Natural killer cell (primary cell): ENCODE measurements at regions not wholly inside any gene's neighbourhood (a gene's known extent, or its start where the extent isn't known, plus 50 kb on each side); places are given as distances from the start of the nearest gene placed in this dataset.

Source experiments
- ATAC-seq, 3 donors: fragments of 150-1000 bp in 2 of 3; fragments of 200-7000 bp in 1 of 3; cut with Tn5 transposase; 1 replicate in 1 of 3; 2 replicates in 2 of 3; pipeline ENCODE4 v1.10.0; 2021; ENCODE audit warnings: mild to moderate bottlenecking in 2 of 3, moderate library complexity in 2 of 3
- DNase-seq, 2 donors: peaks; one replicate each; pipeline versions ENCODE4 v3.0.0 to v3.0.0-alpha.2; 2013 to 2021; ENCODE audit warnings: mixed read lengths in 1 of 2
- H3K27ac ChIP-seq: one replicate; pipeline ENCODE4 v1.5.1; 2013; ENCODE audit warnings: mild to moderate bottlenecking, low read length
- H3K27me3 ChIP-seq: one replicate; pipeline ENCODE4 v1.6.1; 2013; ENCODE audit warnings: low read length; ENCODE audit not compliant: control insufficient read depth, insufficient read depth
- H3K36me3 ChIP-seq: one replicate; pipeline ENCODE4 v1.6.1; 2013; ENCODE audit warnings: low read length; ENCODE audit not compliant: control insufficient read depth, insufficient read depth
- H3K4me1 ChIP-seq: one replicate; pipeline ENCODE4 v1.6.1; 2013; ENCODE audit warnings: low read length; ENCODE audit not compliant: control insufficient read depth, insufficient read depth
- H3K4me3 ChIP-seq: one replicate; pipeline ENCODE4 v1.5.1; 2013; ENCODE audit warnings: low read length
- H3K9me3 ChIP-seq: one replicate; pipeline ENCODE4 v1.6.1; 2013; ENCODE audit warnings: low read length; ENCODE audit not compliant: control insufficient read depth, insufficient read depth
- H3K27ac Mint-ChIP-seq, 2 donors: one replicate each; pipeline ENCODE4 v1.8.0; 2022; ENCODE audit warnings: mild to moderate bottlenecking in 2 of 2, mixed read lengths in 2 of 2, moderate library complexity in 1 of 2
- H3K27me3 Mint-ChIP-seq, 2 donors: one replicate each; pipeline ENCODE4 v1.8.0; 2022; ENCODE audit warnings: low read depth in 2 of 2, mixed read lengths in 2 of 2
- H3K36me3 Mint-ChIP-seq: one replicate; pipeline ENCODE4 v1.8.0; 2022; ENCODE audit warnings: mixed read lengths
- H3K4me1 Mint-ChIP-seq, 2 donors: one replicate each; pipeline ENCODE4 v1.8.0; 2022; ENCODE audit warnings: mixed read lengths in 2 of 2
- H3K4me3 Mint-ChIP-seq: one replicate; pipeline ENCODE4 v1.8.0; 2022; ENCODE audit warnings: mild to moderate bottlenecking, moderate library complexity, mixed read lengths
- H3K9me3 Mint-ChIP-seq, 2 donors: one replicate each; pipeline ENCODE4 v1.8.0; 2022; ENCODE audit warnings: mixed read lengths in 2 of 2
- CTCF ChIP-seq: fragments of 200-600 bp; IDR thresholded peaks from one replicate; pipeline ENCODE4 v1.8.0; 2022; ENCODE audit warnings: antibody characterized with exemption
- WGBS: methylation state at CpG from one replicate; pipeline ENCODE4 v1.1.7; 2013; ENCODE audit warnings: missing lambda C conversion rate; ENCODE audit not compliant: insufficient coverage; 5-methylcytosine and 5-hydroxymethylcytosine counted together
- intact Hi-C: fragments of 100-400 bp; cut with micrococcal nuclease; formaldehyde crosslinking; loops from one replicate; pipeline ENCODE4 v1.14.2; 2022

GRCh38 chr5:139743804-139744203, 51.8 kb upstream of the PSD2 start:
- Histone ChIP-seq H3K4me3 (no peak overlapping the region), H3K9me3 (no peaks in the 10 kb centered on the region), H3K4me1 (peaks cover 49% of the 10 kb centered on the region), H3K27ac (no peak overlapping the region), H3K36me3 (no peaks in the 10 kb centered on the region), H3K27me3 (no peaks in the 10 kb centered on the region)
- 100% methylated on average over 2 of the region's 2 CpGs for WGBS
- H3K27me3 Mint-ChIP-seq = no peaks in the 10 kb centered on the region
- no peak for TF ChIP-seq CTCF
- no peak for ATAC-seq
- peaks cover 31 to 66% of the 10 kb centered on the region in 2 donors for H3K4me1 Mint-ChIP-seq
- intact Hi-C loops = loop anchor here (10.0 kb wide), 1 partner anchor 49 kb away; no protein-coding TSS in a partner anchor
- H3K4me3 Mint-ChIP-seq = no peak overlapping the region
- DNase-seq = no peak
- no peaks in the 10 kb centered on the region for H3K9me3 Mint-ChIP-seq
- no peaks in the 10 kb centered on the region for H3K36me3 Mint-ChIP-seq
- H3K27ac Mint-ChIP-seq = peak overlapping the region in 1 of 2 donors; percentile 27

- H3K4me1 ChIP-seq = peaks cover 57% of the 10 kb centered on the region
- no peak overlapping the region for H3K27ac ChIP-seq
- H3K4me1 Mint-ChIP-seq = peaks cover 35 to 68% of the 10 kb centered on the region in 2 donors
- no peaks in the 10 kb centered on the region for H3K36me3 ChIP-seq
- ATAC-seq = no peak
- no peaks in the 10 kb centered on the region for H3K36me3 Mint-ChIP-seq
- H3K27me3 Mint-ChIP-seq = no peaks in the 10 kb centered on the region
- H3K9me3 Mint-ChIP-seq = no peaks in the 10 kb centered on the region
- TF ChIP-seq CTCF = no peak
- H3K4me3 ChIP-seq = no peak overlapping the region
- no peak for DNase-seq
- 88% methylated on average over 11 of the region's 12 CpGs for WGBS
- H3K9me3 ChIP-seq = no peaks in the 10 kb centered on the region
- no peaks in the 10 kb centered on the region for H3K27me3 ChIP-seq
- intact Hi-C loops = loop anchor here (10.0 kb wide), 1 partner anchor 50 kb away; no protein-coding TSS in a partner anchor
- H3K27ac Mint-ChIP-seq = peak overlapping the region; percentile 23 to 94
- H3K4me3 Mint-ChIP-seq = peak overlapping the region; percentile 25
These were observed 51.0 kb upstream of the PSD2 start for GRCh38 chr5:139744471-139745131.

GRCh38 chr5:139745132-139745799, 50.3 kb upstream of the PSD2 start:
- no peak for TF ChIP-seq CTCF
- Mint-ChIP-seq H3K4me1 (peaks cover 38 to 67% of the 10 kb centered on the region in 2 donors), H3K4me3 (no peak overlapping the region), H3K9me3 (no peaks in the 10 kb centered on the region), H3K27ac (peak overlapping the region; percentile 94 to 98), H3K36me3 (no peaks in the 10 kb centered on the region), H3K27me3 (no peaks in the 10 kb centered on the region)
- WGBS = 57% methylated on average over 17 of the region's 17 CpGs
- ATAC-seq (no peak), DNase-seq (peak; percentile 23 to 25)
- Histone ChIP-seq H3K4me3 (no peak overlapping the region), H3K27me3 (no peaks in the 10 kb centered on the region), H3K27ac (no peak overlapping the region), H3K9me3 (no peaks in the 10 kb centered on the region), H3K4me1 (peaks cover 52% of the 10 kb centered on the region), H3K36me3 (no peaks in the 10 kb centered on the region)
- intact Hi-C loops = loop anchor here (10.0 kb wide), 1 partner anchor 50 kb away; no protein-coding TSS in a partner anchor
